GM23338 (cell line): ENCODE measurements at regions not wholly inside any gene's neighbourhood (a gene's known extent, or its start where the extent isn't known, plus 50 kb on each side); places are given as distances from the start of the nearest gene placed in this dataset.

Experiments
- ATAC-seq: fragments of 200-7000 bp; cut with Tn5 transposase; 3 replicates; pipeline ENCODE4 v1.9.1; 2020
- DNase-seq: peaks from one replicate; pipeline ENCODE4 v3.0.0-alpha.2; 2015; ENCODE audit warnings: low spot score
- H2AFZ ChIP-seq: fragments of 200-600 bp; sonication (generic); 2 replicates; pipeline ENCODE4 v1.8.0; 2016; ENCODE audit warnings: antibody characterized with exemption, mild to moderate bottlenecking, moderate library complexity
- H3F3A ChIP-seq: fragments of 200-600 bp; sonication (generic); replicated peaks from 2 replicates; pipeline ENCODE4 v1.8.0; 2017; ENCODE audit warnings: antibody characterized with exemption, mixed run types, low read depth
- H3K27ac ChIP-seq: fragments of 200-600 bp; sonication (generic); 2 replicates; pipeline ENCODE4 v1.6.1; 2016; ENCODE audit warnings: low read depth
- H3K27me3 ChIP-seq: fragments of 200-600 bp; sonication (generic); 2 replicates; pipeline ENCODE4 v1.8.0; 2016; ENCODE audit warnings: mild to moderate bottlenecking, mixed run types, moderate library complexity; ENCODE audit not compliant: insufficient read depth
- H3K36me3 ChIP-seq: fragments of 200-600 bp; sonication (generic); 2 replicates; pipeline ENCODE4 v1.8.0; 2016; ENCODE audit warnings: mild to moderate bottlenecking; ENCODE audit not compliant: insufficient read depth
- H3K4me1 ChIP-seq: fragments of 200-600 bp; sonication (generic); 2 replicates; pipeline ENCODE4 v1.8.0; 2016; ENCODE audit warnings: mild to moderate bottlenecking, moderate library complexity; ENCODE audit not compliant: insufficient read depth
- H3K4me2 ChIP-seq: fragments of 200-600 bp; sonication (generic); 2 replicates; pipeline ENCODE4 v1.7.1; 2017; ENCODE audit warnings: mixed run types
- H3K4me3 ChIP-seq: fragments of 200-600 bp; sonication (generic); 2 replicates; pipeline ENCODE4 v1.6.1; 2016; ENCODE audit warnings: mixed run types
- H3K79me2 ChIP-seq: fragments of 200-600 bp; sonication (generic); replicated peaks from 2 replicates; pipeline ENCODE4 v1.8.0; 2017; ENCODE audit warnings: mild to moderate bottlenecking; ENCODE audit not compliant: insufficient read depth
- H3K9me2 ChIP-seq: fragments of 200-600 bp; sonication (generic); 2 replicates; pipeline ENCODE4 v1.8.0; 2017; ENCODE audit not compliant: insufficient read depth
- H4K20me1 ChIP-seq: fragments of 200-600 bp; sonication (generic); replicated peaks from 2 replicates; pipeline ENCODE4 v1.8.0; 2017; ENCODE audit warnings: mild to moderate bottlenecking; ENCODE audit not compliant: insufficient read depth
- H3K27ac Mint-ChIP-seq: 2 replicates; pipeline ENCODE4 v1.8.0; 2020; ENCODE audit warnings: inconsistent platforms, mild to moderate bottlenecking, moderate library complexity, mixed read lengths
- H3K27me3 Mint-ChIP-seq: 3 replicates; pipeline ENCODE4 v1.8.0; 2022; ENCODE audit warnings: low read depth, mild to moderate bottlenecking, moderate library complexity, mixed read lengths, inconsistent platforms; ENCODE audit not compliant: insufficient read depth, poor library complexity
- H3K36me3 Mint-ChIP-seq: 3 replicates; pipeline ENCODE4 v1.8.0; 2021; ENCODE audit warnings: low read depth, mild to moderate bottlenecking, inconsistent platforms, moderate library complexity, mixed read lengths
- H3K4me1 Mint-ChIP-seq: 3 replicates; pipeline ENCODE4 v1.8.0; 2020; ENCODE audit warnings: mild to moderate bottlenecking, inconsistent platforms, mixed read lengths
- H3K4me3 Mint-ChIP-seq: 3 replicates; pipeline ENCODE4 v1.8.0; 2021; ENCODE audit warnings: moderate library complexity, mild to moderate bottlenecking, inconsistent platforms, mixed read lengths
- H3K9me3 Mint-ChIP-seq: 3 replicates; pipeline ENCODE4 v1.8.0; 2020; ENCODE audit warnings: moderate library complexity, mild to moderate bottlenecking, inconsistent platforms, mixed read lengths
- CREB1 ChIP-seq: fragments of 250-450 bp; sonication (Bioruptor Pico); IDR thresholded peaks from 2 replicates; pipeline ENCODE4 v1.5.0; 2020; ENCODE audit warnings: low read depth, mild to moderate bottlenecking, moderate library complexity
- CTCF ChIP-seq, 2 experiments: fragments of 200-600 bp in 1 of 2; sonication (generic) in 1 of 2; conservative IDR thresholded peaks; 2 replicates each; pipeline versions ENCODE4 v1.5.1 to v1.6.1; 2016 to 2017; ENCODE audit warnings: antibody characterized with exemption in 2 of 2, low read depth in 2 of 2, mild to moderate bottlenecking in 2 of 2, moderate library complexity in 1 of 2
- ETS1 ChIP-seq: IDR thresholded peaks from 2 replicates; pipeline ENCODE4 v1.6.1; 2016; ENCODE audit warnings: antibody characterized with exemption
- EZH2 ChIP-seq: fragments of 200-600 bp; sonication (generic); IDR thresholded peaks from one replicate; pipeline ENCODE4 v1.8.0; 2017; ENCODE audit warnings: antibody characterized with exemption, mild to moderate bottlenecking, low read depth; ENCODE audit not compliant: unreplicated experiment
- EZH2phosphoT487 ChIP-seq: fragments of 200-600 bp; sonication (generic); IDR thresholded peaks from one replicate; pipeline ENCODE4 v1.8.1; 2018; ENCODE audit warnings: antibody characterized with exemption; ENCODE audit not compliant: unreplicated experiment
- JUNB ChIP-seq: IDR thresholded peaks from one replicate; pipeline ENCODE4 v1.6.1; 2016; ENCODE audit warnings: antibody characterized with exemption; ENCODE audit not compliant: unreplicated experiment
- NANOG ChIP-seq: IDR thresholded peaks from 2 replicates; pipeline ENCODE4 v1.6.1; 2016; ENCODE audit warnings: antibody characterized with exemption, borderline replicate concordance
- POLR2AphosphoS5 ChIP-seq: IDR thresholded peaks from 2 replicates; pipeline ENCODE4 v1.6.1; 2016; ENCODE audit warnings: antibody characterized with exemption, low read depth
- REST ChIP-seq: IDR thresholded peaks from one replicate; pipeline ENCODE4 v1.6.1; 2018; ENCODE audit warnings: antibody characterized with exemption; ENCODE audit not compliant: unreplicated experiment
- STAT1 ChIP-seq: IDR thresholded peaks from one replicate; pipeline ENCODE4 v1.6.1; 2016; ENCODE audit warnings: antibody characterized with exemption; ENCODE audit not compliant: unreplicated experiment
- ZNF114 ChIP-seq: fragments of 250-450 bp; sonication (Bioruptor Pico); IDR thresholded peaks from 2 replicates; pipeline ENCODE4 v1.5.0; 2020; ENCODE audit warnings: mild to moderate bottlenecking, moderate library complexity
- ZNF331 ChIP-seq: fragments of 250-450 bp; sonication (Bioruptor Pico); IDR thresholded peaks from 2 replicates; pipeline ENCODE4 v1.5.0; 2020; ENCODE audit warnings: low read depth, mild to moderate bottlenecking, moderate library complexity

- TF ChIP-seq CTCF (conservative IDR thresholded peaks at IDR 0.05; ENCODE audit: low read depth in 2 of 2) (no peak), POLR2AphosphoS5 (no peak), EZH2 (no peak), CREB1 (CRISPR knock-in tag) (no peak), JUNB (no peak), REST (no peak), NANOG (no peak), EZH2phosphoT487 (no peak)
Observed at GRCh38 chr3:194201953-194202666, 66.2 kb downstream of the HES1 start (continued).

- peaks cover 20% of the 10 kb centered on the region for H3K27me3 Mint-ChIP-seq
- no peak for TF ChIP-seq STAT1
- TF ChIP-seq POLR2AphosphoS5: no peak
- no peak for TF ChIP-seq ETS1
- TF ChIP-seq NANOG: no peak
- 0 out of 4 replicates have a peak, but pooled peaks of 1 of the 2 experiments have one; percentile 4 for TF ChIP-seq CTCF (conservative IDR thresholded peaks at IDR 0.05; ENCODE audit: low read depth in 2 of 2)
- TF ChIP-seq ZNF114 (CRISPR knock-in tag): no peak
- peak; percentile 48 for TF ChIP-seq EZH2
- no peak for TF ChIP-seq JUNB
- TF ChIP-seq ZNF331: no peak
- peak; percentile 57 for TF ChIP-seq CREB1 (CRISPR knock-in tag)
- no peak for TF ChIP-seq REST
Observed at GRCh38 chr3:194203482-194204041, 67.6 kb downstream of the HES1 start.

More at GRCh38 chr3:194203482-194204041, 67.6 kb downstream of the HES1 start:
- H2AFZ ChIP-seq: peak overlapping the region; percentile 83
- H3K4me3 ChIP-seq: peak overlapping the region; percentile 65
- H3K9me3 Mint-ChIP-seq: no peaks in the 10 kb centered on the region; the same call in 2 of the 3 replicates
- peak overlapping the region; percentile 68 for H3K4me3 Mint-ChIP-seq
- no peaks in the 10 kb centered on the region for H3F3A ChIP-seq
- no peaks in the 10 kb centered on the region for H3K36me3 ChIP-seq
- H3K27ac Mint-ChIP-seq: no peak overlapping the region
- peaks cover 32% of the 10 kb centered on the region for H3K27me3 ChIP-seq
- no peaks in the 10 kb centered on the region for H3K9me2 ChIP-seq
- H3K4me1 Mint-ChIP-seq: peaks cover 32% of the 10 kb centered on the region
- no peaks in the 10 kb centered on the region for H3K36me3 Mint-ChIP-seq
- H3K4me1 ChIP-seq: peaks cover 24% of the 10 kb centered on the region
- H3K27ac ChIP-seq: no peak overlapping the region
- no peaks in the 10 kb centered on the region for H4K20me1 ChIP-seq
- DNase-seq (peak; percentile 40), ATAC-seq (peak; percentile 33)
- H3K79me2 ChIP-seq: no peaks in the 10 kb centered on the region
- H3K4me2 ChIP-seq: peak overlapping the region; percentile 90
